Suprapubic skin (tissue), 4 donors: ENCODE measurements at regions not wholly inside any gene's neighbourhood (a gene's known extent, or its start where the extent isn't known, plus 50 kb on each side); places are given as distances from the start of the nearest gene placed in this dataset.
"Not testable (repeated sequence)": the region's sequence is repeated elsewhere in the genome, so short reads cannot be mapped to it uniquely, and the experiment has no call there.

Experiments
- DNase-seq, 2 donors: peaks; one replicate each; pipeline ENCODE4 v3.0.0-alpha.2; 2019; ENCODE audit warnings: low spot score in 2 of 2
- H3K27ac ChIP-seq: fragments of 200-600 bp; sonication (generic); one replicate; pipeline ENCODE4 v1.5.1; 2019
- H3K27me3 ChIP-seq: fragments of 200-600 bp; sonication (generic); one replicate; pipeline ENCODE4 v1.5.1; 2019
- H3K36me3 ChIP-seq: fragments of 200-600 bp; sonication (generic); one replicate; pipeline ENCODE4 v1.5.1; 2019
- H3K4me1 ChIP-seq: fragments of 200-600 bp; sonication (generic); one replicate; pipeline ENCODE4 v1.5.1; 2019
- H3K4me3 ChIP-seq: fragments of 200-600 bp; sonication (generic); one replicate; pipeline ENCODE4 v1.5.1; 2019; ENCODE audit warnings: mild to moderate bottlenecking
- H3K9me3 ChIP-seq: fragments of 200-600 bp; sonication (generic); one replicate; pipeline ENCODE4 v1.5.1; 2019
- EP300 ChIP-seq: sonication (generic); formaldehyde crosslinking; IDR thresholded peaks from one replicate; pipeline ENCODE4 v1.6.1; 2017; ENCODE audit warnings: antibody characterized with exemption
- POLR2A ChIP-seq, 2 donors: fragments of 450-650 bp; IDR thresholded peaks; one replicate each; pipeline ENCODE4 v1.6.1; 2017; ENCODE audit warnings: antibody characterized with exemption in 2 of 2, mild to moderate bottlenecking in 2 of 2, moderate library complexity in 2 of 2
- POLR2AphosphoS5 ChIP-seq, 3 donors: sonication (generic); formaldehyde crosslinking; IDR thresholded peaks; one replicate each; pipeline ENCODE4 v1.6.1; 2017; ENCODE audit warnings: antibody characterized with exemption in 3 of 3
- WGBS: methylation state at CpG from one replicate; pipeline ENCODE4 v1.1.5; 2018; 5-methylcytosine and 5-hydroxymethylcytosine counted together
- TF ChIP-seq, protein P1 (sequence below), 2 donors: fragments of 200-600 bp in 1 of 2; fragments of 450-650 bp in 1 of 2; sonication (generic) in 1 of 2; IDR thresholded peaks; one replicate each; pipeline ENCODE4 v1.5.1; 2016 to 2019; ENCODE audit warnings: antibody characterized with exemption in 2 of 2, mild to moderate bottlenecking in 1 of 2, moderate library complexity in 1 of 2

DNA sequence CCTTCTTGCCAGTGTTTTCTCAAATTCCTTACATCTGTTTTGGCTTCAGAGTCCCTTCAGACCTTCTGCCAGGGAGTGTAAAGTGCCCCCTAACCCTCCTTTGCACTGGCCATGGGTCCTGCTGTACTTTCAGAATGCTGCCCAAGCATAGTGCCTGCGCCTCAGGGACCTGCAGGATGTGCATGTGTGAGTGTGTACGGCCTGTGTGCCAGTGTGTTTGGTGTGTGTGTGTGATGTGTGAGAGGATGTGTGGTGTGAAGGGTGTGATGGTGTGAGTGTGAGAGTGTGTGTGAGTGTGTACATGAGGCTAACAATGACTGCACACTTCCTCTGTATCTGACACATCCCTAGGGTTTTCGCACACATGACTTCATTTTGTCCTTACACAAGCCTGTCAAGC lies 265.8 kb upstream of the RAB4A start:
- 98% methylated on average over 3 of the region's 3 CpGs for WGBS
- Histone ChIP-seq H3K36me3 (no peaks in the 10 kb centered on the region), H3K9me3 (no peaks in the 10 kb centered on the region), H3K27me3 (no peaks in the 10 kb centered on the region), H3K27ac (no peak overlapping the region), H3K4me1 (no peaks in the 10 kb centered on the region), H3K4me3 (no peak overlapping the region)
- DNase-seq, result no peak
- TF ChIP-seq EP300 (no peak), POLR2AphosphoS5 (IDR thresholded peaks at IDR 0.05) (no peak)
- TF ChIP-seq, protein P1, sequence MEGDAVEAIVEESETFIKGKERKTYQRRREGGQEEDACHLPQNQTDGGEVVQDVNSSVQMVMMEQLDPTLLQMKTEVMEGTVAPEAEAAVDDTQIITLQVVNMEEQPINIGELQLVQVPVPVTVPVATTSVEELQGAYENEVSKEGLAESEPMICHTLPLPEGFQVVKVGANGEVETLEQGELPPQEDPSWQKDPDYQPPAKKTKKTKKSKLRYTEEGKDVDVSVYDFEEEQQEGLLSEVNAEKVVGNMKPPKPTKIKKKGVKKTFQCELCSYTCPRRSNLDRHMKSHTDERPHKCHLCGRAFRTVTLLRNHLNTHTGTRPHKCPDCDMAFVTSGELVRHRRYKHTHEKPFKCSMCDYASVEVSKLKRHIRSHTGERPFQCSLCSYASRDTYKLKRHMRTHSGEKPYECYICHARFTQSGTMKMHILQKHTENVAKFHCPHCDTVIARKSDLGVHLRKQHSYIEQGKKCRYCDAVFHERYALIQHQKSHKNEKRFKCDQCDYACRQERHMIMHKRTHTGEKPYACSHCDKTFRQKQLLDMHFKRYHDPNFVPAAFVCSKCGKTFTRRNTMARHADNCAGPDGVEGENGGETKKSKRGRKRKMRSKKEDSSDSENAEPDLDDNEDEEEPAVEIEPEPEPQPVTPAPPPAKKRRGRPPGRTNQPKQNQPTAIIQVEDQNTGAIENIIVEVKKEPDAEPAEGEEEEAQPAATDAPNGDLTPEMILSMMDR (IDR thresholded peaks at IDR 0.05), result no peak

DNA sequence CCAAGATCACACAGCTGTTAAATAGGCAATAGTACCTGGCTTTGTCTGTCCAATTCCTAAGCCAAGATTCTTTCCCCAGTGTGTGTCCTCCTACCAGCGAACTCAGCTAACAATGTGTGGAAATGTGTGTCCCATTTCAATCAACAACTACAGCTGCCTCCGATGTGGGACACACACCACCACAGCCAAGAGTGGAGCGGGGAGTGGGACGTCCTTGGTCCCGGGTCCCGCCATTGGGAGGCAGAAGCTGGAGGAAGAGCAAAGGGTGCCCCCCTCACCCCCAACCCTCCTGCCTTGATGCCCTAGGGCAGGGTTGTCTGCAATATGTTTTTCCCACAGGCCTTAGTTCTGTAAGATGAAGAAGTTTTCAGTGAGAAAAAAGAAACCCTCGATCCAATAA lies 265.4 kb upstream of the RAB4A start:
- no peak overlapping the region for H3K27ac ChIP-seq
- H3K36me3 ChIP-seq, result no peaks in the 10 kb centered on the region
- 90% methylated on average over 7 of the region's 7 CpGs for WGBS
- H3K9me3 ChIP-seq, result no peaks in the 10 kb centered on the region
- TF ChIP-seq POLR2A (IDR thresholded peaks at IDR 0.05), result no peak
- no peak for TF ChIP-seq POLR2AphosphoS5 (IDR thresholded peaks at IDR 0.05)
- no peak for TF ChIP-seq EP300
- TF ChIP-seq, protein P1 (IDR thresholded peaks at IDR 0.05), result no peak
- no peaks in the 10 kb centered on the region for H3K27me3 ChIP-seq
- no peak for DNase-seq
- no peak overlapping the region for H3K4me3 ChIP-seq
- H3K4me1 ChIP-seq, result no peaks in the 10 kb centered on the region

DNA sequence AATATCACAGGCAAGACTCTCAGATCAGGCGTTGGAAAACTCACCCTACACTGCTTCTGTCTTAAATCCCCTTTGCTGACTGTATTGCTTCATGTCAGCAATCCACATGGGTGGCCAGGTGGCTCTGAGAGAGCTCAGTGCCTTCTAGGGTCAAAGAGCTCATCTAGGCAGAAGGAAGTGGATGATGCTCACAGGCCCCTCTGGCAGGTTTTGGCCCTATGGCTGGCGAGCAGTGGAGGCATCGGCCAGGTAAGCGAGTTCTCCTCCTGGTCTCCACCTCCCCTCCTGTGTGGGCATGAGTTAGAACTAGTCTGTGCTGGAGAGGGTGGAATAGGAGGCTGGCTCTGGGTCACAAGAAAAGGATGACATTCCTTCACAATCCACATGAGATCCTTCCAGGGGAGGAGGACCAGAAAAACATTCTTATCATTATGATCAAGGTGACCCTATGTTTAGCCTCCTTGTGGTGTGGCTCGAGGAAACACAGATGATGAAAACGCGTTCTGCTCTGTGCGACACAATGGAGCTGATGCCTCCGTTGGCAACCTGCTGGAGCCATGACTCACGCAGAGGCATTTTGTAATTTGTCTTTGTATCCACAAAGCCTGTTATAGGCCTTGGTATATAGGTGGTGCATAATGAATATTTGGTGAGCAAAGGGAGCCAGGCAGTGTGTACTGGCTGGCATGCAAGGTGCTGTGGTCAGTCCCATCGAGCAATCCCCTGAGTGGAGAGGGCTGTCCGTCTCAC lies 264.6 kb upstream of the RAB4A start:
- no peak for TF ChIP-seq EP300
- TF ChIP-seq, protein P1 (IDR thresholded peaks at IDR 0.05), result no peak
- no peak for TF ChIP-seq POLR2AphosphoS5 (IDR thresholded peaks at IDR 0.05)
- TF ChIP-seq POLR2A (IDR thresholded peaks at IDR 0.05), result no peak
- WGBS, result 82% methylated on average over 12 of the region's 12 CpGs
- Histone ChIP-seq H3K4me1 (no peaks in the 10 kb centered on the region), H3K4me3 (no peak overlapping the region), H3K27me3 (no peaks in the 10 kb centered on the region), H3K36me3 (no peaks in the 10 kb centered on the region), H3K9me3 (no peaks in the 10 kb centered on the region), H3K27ac (no peak overlapping the region)
- no peak for DNase-seq

DNA sequence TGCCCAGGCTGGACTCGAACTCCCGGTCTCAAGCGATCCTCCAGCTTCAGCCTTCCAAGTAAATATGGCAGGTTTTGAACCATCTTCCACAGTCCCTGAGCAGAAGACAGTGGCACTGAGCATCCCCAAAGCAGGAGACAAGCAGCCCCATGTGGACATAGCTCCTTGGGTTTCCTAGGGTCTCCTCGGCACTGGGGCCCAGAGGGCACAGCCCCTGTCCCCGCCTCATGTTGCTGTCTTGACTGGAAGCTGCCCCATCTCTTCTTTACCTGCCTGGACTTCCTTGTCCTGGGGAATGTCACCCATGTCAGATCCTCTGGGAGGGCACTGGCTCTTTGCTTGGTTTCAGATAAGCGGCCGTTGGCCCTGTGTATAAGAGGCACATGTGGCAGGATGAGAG lies 263.7 kb upstream of the RAB4A start:
- no peaks in the 10 kb centered on the region for H3K27me3 ChIP-seq
- H3K36me3 ChIP-seq, result no peaks in the 10 kb centered on the region
- 89% methylated on average over 7 of the region's 7 CpGs for WGBS
- H3K4me1 ChIP-seq, result no peaks in the 10 kb centered on the region
- no peaks in the 10 kb centered on the region for H3K9me3 ChIP-seq
- no peak for TF ChIP-seq EP300
- TF ChIP-seq POLR2A (IDR thresholded peaks at IDR 0.05), result no peak
- TF ChIP-seq, protein P1 (IDR thresholded peaks at IDR 0.05), result no peak
- TF ChIP-seq POLR2AphosphoS5 (IDR thresholded peaks at IDR 0.05), result no peak
- no peak for DNase-seq
- no peak overlapping the region for H3K27ac ChIP-seq
- no peak overlapping the region for H3K4me3 ChIP-seq

DNA sequence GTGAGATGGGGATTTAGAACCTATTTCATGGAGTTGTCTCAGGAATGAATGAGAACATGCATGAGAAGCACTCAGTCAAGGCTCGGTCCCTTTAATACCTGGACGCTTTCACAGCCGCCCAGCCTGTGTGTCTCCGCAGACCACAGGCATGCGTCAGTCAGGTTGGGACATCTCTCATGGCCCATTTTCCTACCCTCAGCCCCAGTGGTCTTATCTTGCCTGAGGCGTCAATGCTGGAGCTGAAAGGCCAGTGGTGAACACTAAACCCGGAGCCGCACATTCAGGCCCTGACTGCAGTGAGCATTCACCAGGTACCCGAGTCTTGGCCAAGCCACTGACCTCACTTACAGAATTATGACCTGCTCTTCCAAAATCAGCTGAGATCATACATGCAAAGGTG lies 263.2 kb upstream of the RAB4A start:
- WGBS, result 96% methylated on average over 8 of the region's 9 CpGs
- H3K27ac ChIP-seq, result no peak overlapping the region
- no peaks in the 10 kb centered on the region for H3K36me3 ChIP-seq
- no peaks in the 10 kb centered on the region for H3K27me3 ChIP-seq
- DNase-seq, result no peak
- H3K9me3 ChIP-seq, result no peaks in the 10 kb centered on the region
- H3K4me3 ChIP-seq, result no peak overlapping the region
- TF ChIP-seq POLR2AphosphoS5 (IDR thresholded peaks at IDR 0.05), result no peak
- no peak for TF ChIP-seq EP300
- TF ChIP-seq, protein P1 (IDR thresholded peaks at IDR 0.05), result no peak
- TF ChIP-seq POLR2A (IDR thresholded peaks at IDR 0.05), result no peak
- no peaks in the 10 kb centered on the region for H3K4me1 ChIP-seq

DNA sequence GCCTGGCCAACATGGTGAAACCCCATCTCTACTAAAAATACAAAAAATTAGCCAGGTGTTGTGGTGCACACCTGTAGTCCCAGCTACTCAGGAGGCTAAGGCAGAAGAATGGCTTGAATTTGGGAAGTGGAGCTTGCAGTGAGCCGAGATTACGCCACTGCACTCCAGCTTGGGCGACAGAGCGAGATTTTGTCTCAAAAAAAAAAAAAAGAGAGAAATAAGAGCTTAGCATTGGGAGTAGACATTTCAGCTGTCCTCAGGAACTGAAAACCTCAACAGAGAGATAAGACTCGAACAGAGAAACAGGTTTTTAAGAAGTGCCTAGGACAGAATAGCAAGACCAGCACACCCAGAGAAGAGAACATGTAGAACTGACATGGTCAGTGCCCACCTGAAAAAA lies 262.6 kb upstream of the RAB4A start:
- not testable (repeated sequence) for DNase-seq
- 83% methylated on average over 5 of the region's 5 CpGs for WGBS

More for the DNA sequence above, 262.6 kb upstream of the RAB4A start:
- H3K4me3 ChIP-seq, H3K4me1 ChIP-seq, H3K27ac ChIP-seq, H3K27me3 ChIP-seq, H3K36me3 ChIP-seq, H3K9me3 ChIP-seq: not testable (repeated sequence)
